Smooth muscle cell (in vitro differentiated cells): ENCODE measurements at regions not wholly inside any gene's neighbourhood (a gene's known extent, or its start where the extent isn't known, plus 50 kb on each side); places are given as distances from the start of the nearest gene placed in this dataset.
A peak's percentile ranks its signal among the peaks of the same experiment; 100 is the strongest.

Experiments used
- DNase-seq: peaks from one replicate; lab custom pipeline; 2025; ENCODE audit not compliant: unreplicated experiment; lab: John Stamatoyannopoulos, UW
- H2AFZ ChIP-seq: fragments of 200-600 bp; sonication (generic); 2 replicates; pipeline ENCODE4 v1.6.0; 2016; ENCODE audit warnings: antibody characterized with exemption, low read depth, mild to moderate bottlenecking
- H3F3A ChIP-seq: fragments of 200-600 bp; sonication (generic); 2 replicates; pipeline ENCODE4 v1.6.0; 2017; ENCODE audit warnings: antibody characterized with exemption, low read depth
- H3K27ac ChIP-seq: fragments of 200-600 bp; sonication (generic); 2 replicates; pipeline ENCODE4 v1.5.1; 2016; ENCODE audit warnings: low read depth, mild to moderate bottlenecking
- H3K27me3 ChIP-seq: fragments of 200-600 bp; sonication (generic); 2 replicates; pipeline ENCODE4 v1.6.1; 2016; ENCODE audit warnings: low read depth, mild to moderate bottlenecking
- H3K36me3 ChIP-seq: fragments of 200-600 bp; sonication (generic); 2 replicates; pipeline ENCODE4 v1.5.1; 2016; ENCODE audit warnings: low read depth
- H3K4me1 ChIP-seq: fragments of 200-600 bp; sonication (generic); 2 replicates; pipeline ENCODE4 v1.5.1; 2016; ENCODE audit warnings: low read depth
- H3K4me2 ChIP-seq: fragments of 200-600 bp; sonication (generic); 2 replicates; pipeline ENCODE4 v1.6.0; 2016; ENCODE audit warnings: mild to moderate bottlenecking
- H3K4me3 ChIP-seq: fragments of 200-600 bp; sonication (generic); 2 replicates; pipeline ENCODE4 v1.5.1; 2016; ENCODE audit warnings: mild to moderate bottlenecking
- H3K79me2 ChIP-seq: fragments of 200-600 bp; sonication (generic); 2 replicates; pipeline ENCODE4 v1.6.0; 2016; ENCODE audit warnings: low read depth, mild to moderate bottlenecking
- H3K9ac ChIP-seq: fragments of 200-600 bp; sonication (generic); 2 replicates; pipeline ENCODE4 v1.6.0; 2016; ENCODE audit warnings: low read depth
- H3K9me3 ChIP-seq: fragments of 200-600 bp; sonication (generic); replicated peaks from 2 replicates; pipeline ENCODE4 v1.5.1; 2016; ENCODE audit warnings: low read depth
- H4K20me1 ChIP-seq: fragments of 200-600 bp; sonication (generic); 2 replicates; pipeline ENCODE4 v1.6.0; 2016; ENCODE audit warnings: low read depth
- WGBS: methylation state at CpG from one replicate; pipeline ENCODE4 v1.1.7; 2016; ENCODE audit warnings: low lambda C conversion rate; 5-methylcytosine and 5-hydroxymethylcytosine counted together
- TF ChIP-seq, protein P1 (sequence below): fragments of 200-600 bp; sonication (generic); IDR thresholded peaks from 2 replicates; pipeline ENCODE4 v1.5.1; 2017; ENCODE audit warnings: borderline replicate concordance, mild to moderate bottlenecking, antibody characterized with exemption; ENCODE audit not compliant: insufficient read depth, poor library complexity, severe bottlenecking

DNA sequence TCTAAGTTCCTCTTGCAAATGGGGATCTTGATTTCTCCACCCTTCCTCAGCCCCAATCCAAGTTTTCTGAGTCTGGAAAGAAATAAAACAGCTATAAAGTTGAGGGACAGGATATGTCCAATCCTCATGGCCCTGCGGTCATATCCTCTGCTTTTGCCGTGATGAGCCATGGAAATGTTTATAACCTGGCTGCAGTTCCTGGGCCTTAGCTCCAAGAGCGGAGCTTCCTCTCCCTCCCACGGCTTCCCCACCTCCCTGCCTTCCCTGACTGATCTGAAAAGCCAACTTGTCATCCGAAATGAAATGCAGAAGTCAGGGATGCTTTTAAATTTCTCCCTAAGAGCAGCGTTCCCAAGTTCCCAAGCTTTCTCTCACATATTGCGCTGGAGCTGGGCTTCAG is 221.5 kb upstream of the SFRP2 start:
- no peak overlapping the region for H3K4me3 ChIP-seq
- peaks cover under 1% of the 10 kb centered on the region for H3K27me3 ChIP-seq
- no peaks in the 10 kb centered on the region for H3K4me1 ChIP-seq
- no peaks in the 10 kb centered on the region for H3F3A ChIP-seq
- H4K20me1 ChIP-seq = no peaks in the 10 kb centered on the region
- 85% methylated on average over 7 of the region's 7 CpGs for WGBS
- no peaks in the 10 kb centered on the region for H3K9me3 ChIP-seq
- no peak overlapping the region for H3K9ac ChIP-seq
- no peak overlapping the region for H3K27ac ChIP-seq
- H3K4me2 ChIP-seq = no peak overlapping the region
- DNase-seq = no peak
- H3K79me2 ChIP-seq = no peaks in the 10 kb centered on the region
- no peaks in the 10 kb centered on the region for H3K36me3 ChIP-seq
- H2AFZ ChIP-seq = no peak overlapping the region
- TF ChIP-seq, protein P1, sequence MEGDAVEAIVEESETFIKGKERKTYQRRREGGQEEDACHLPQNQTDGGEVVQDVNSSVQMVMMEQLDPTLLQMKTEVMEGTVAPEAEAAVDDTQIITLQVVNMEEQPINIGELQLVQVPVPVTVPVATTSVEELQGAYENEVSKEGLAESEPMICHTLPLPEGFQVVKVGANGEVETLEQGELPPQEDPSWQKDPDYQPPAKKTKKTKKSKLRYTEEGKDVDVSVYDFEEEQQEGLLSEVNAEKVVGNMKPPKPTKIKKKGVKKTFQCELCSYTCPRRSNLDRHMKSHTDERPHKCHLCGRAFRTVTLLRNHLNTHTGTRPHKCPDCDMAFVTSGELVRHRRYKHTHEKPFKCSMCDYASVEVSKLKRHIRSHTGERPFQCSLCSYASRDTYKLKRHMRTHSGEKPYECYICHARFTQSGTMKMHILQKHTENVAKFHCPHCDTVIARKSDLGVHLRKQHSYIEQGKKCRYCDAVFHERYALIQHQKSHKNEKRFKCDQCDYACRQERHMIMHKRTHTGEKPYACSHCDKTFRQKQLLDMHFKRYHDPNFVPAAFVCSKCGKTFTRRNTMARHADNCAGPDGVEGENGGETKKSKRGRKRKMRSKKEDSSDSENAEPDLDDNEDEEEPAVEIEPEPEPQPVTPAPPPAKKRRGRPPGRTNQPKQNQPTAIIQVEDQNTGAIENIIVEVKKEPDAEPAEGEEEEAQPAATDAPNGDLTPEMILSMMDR = no peak

DNA sequence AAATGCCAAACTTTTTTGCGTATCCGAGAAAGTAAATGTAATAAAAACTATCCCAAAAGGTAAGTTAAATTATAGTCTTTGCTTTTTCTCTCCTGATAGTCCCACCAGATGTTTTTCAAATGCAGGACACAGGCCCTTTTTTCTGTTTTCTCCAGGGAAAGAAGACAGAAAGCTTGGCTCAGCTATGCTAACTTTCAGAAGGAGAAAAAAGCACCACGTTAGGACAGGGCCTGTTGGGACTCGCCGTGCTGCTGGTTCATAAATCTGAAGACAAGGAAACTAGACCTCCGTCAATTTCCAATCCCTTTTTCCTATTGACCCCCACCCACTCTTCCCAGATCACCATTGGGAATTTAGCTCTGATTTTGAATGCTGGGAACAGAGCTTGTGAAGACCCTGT is 220.9 kb upstream of the SFRP2 start:
- no peak overlapping the region for H2AFZ ChIP-seq
- no peaks in the 10 kb centered on the region for H3K4me1 ChIP-seq
- no peak overlapping the region for H3K9ac ChIP-seq
- WGBS = 73% methylated on average over 6 of the region's 6 CpGs
- H3K36me3 ChIP-seq = no peaks in the 10 kb centered on the region
- no peak for DNase-seq
- H3K9me3 ChIP-seq = no peaks in the 10 kb centered on the region
- no peaks in the 10 kb centered on the region for H3K79me2 ChIP-seq
- H4K20me1 ChIP-seq = no peaks in the 10 kb centered on the region
- H3K4me3 ChIP-seq = no peak overlapping the region
- TF ChIP-seq, protein P1 = no peak
- H3K4me2 ChIP-seq = no peak overlapping the region
- H3F3A ChIP-seq = no peaks in the 10 kb centered on the region
- no peaks in the 10 kb centered on the region for H3K27me3 ChIP-seq
- no peak overlapping the region for H3K27ac ChIP-seq

DNA sequence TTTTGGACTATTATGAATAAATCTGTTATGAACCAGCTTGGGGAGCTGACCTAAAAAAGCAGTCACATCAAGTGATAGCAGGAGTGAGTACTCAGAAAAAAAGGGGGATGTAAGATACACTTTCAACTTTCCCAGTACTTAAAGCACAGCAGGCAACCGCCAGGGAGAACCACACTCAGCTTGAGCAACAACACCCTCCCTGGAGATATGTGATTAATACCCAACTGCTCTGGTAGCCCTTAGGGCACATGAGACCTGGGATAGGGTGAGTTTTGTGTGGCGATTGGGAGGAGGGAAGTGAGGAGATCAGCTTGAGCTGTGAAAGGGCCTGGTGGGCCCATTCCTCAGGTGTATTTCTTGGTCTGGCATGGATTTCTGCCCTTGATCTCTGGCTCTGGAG is 220.3 kb upstream of the SFRP2 start:
- Histone ChIP-seq H3K4me2 (no peak overlapping the region), H2AFZ (no peak overlapping the region), H3K9me3 (no peaks in the 10 kb centered on the region), H3K4me1 (no peaks in the 10 kb centered on the region), H3K27ac (no peak overlapping the region), H3K36me3 (no peaks in the 10 kb centered on the region), H3K4me3 (no peak overlapping the region), H3K27me3 (no peaks in the 10 kb centered on the region), H3F3A (no peaks in the 10 kb centered on the region), H4K20me1 (no peaks in the 10 kb centered on the region), H3K9ac (no peak overlapping the region), H3K79me2 (no peaks in the 10 kb centered on the region)
- DNase-seq = no peak
- TF ChIP-seq, protein P1 = no peak
- WGBS = 74% methylated on average over 2 of the region's 2 CpGs

DNA sequence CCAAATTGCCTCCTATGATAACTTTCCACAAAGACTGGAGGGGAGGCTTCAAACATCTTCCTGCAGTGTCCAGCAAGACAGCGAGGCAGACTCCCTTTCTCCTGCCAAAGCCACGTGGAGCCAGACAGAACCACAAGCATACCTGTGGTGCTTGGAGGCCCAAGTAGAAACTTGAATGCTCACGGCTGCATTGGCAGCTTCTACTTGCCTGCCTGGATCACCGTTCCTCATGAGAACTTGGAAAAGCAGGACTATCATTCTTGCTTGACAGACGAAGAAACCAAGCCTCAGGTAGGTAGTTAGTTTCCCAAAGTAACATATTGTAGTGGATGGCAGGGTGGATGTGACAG is 216.3 kb upstream of the SFRP2 start:
- DNase-seq = no peak
- no peak overlapping the region for H3K9ac ChIP-seq
- peak overlapping the region; percentile 3 for H3K27ac ChIP-seq
- H3K79me2 ChIP-seq = no peaks in the 10 kb centered on the region
- TF ChIP-seq, protein P1 = no peak
- H3K4me3 ChIP-seq = no peak overlapping the region
- H3F3A ChIP-seq = no peaks in the 10 kb centered on the region
- no peaks in the 10 kb centered on the region for H3K9me3 ChIP-seq
- no peak overlapping the region for H3K4me2 ChIP-seq
- no peaks in the 10 kb centered on the region for H3K4me1 ChIP-seq
- no peaks in the 10 kb centered on the region for H4K20me1 ChIP-seq
- no peaks in the 10 kb centered on the region for H3K36me3 ChIP-seq
- H3K27me3 ChIP-seq = no peaks in the 10 kb centered on the region
- H2AFZ ChIP-seq = no peak overlapping the region
- 73% methylated on average over 5 of the region's 5 CpGs for WGBS
